ENCODE measurements at regions not wholly inside any gene's neighbourhood (a gene's known extent, or its start where the extent isn't known, plus 50 kb on each side); places are given as distances from the start of the nearest gene placed in this dataset.

GRCh38 chr3:110933821-110934426 is 137.7 kb upstream of the NECTIN3 start:
- no peaks in the 10 kb centered on the region for H3K9me3 ChIP-seq (ENCODE audit: low read length)
- no peak overlapping the region for H2AFZ ChIP-seq (ENCODE audit: low read depth, low read length)
- H3K4me2 ChIP-seq (ENCODE audit: low read length) = no peak overlapping the region
- H3K9me2 ChIP-seq (ENCODE audit: insufficient read depth, low read length) = no peaks in the 10 kb centered on the region
- H3K27ac ChIP-seq (ENCODE audit: low read length) = no peak overlapping the region
- H3K36me3 ChIP-seq (ENCODE audit: insufficient read depth, low read length) = no peaks in the 10 kb centered on the region
- TF ChIP-seq, protein P1, sequence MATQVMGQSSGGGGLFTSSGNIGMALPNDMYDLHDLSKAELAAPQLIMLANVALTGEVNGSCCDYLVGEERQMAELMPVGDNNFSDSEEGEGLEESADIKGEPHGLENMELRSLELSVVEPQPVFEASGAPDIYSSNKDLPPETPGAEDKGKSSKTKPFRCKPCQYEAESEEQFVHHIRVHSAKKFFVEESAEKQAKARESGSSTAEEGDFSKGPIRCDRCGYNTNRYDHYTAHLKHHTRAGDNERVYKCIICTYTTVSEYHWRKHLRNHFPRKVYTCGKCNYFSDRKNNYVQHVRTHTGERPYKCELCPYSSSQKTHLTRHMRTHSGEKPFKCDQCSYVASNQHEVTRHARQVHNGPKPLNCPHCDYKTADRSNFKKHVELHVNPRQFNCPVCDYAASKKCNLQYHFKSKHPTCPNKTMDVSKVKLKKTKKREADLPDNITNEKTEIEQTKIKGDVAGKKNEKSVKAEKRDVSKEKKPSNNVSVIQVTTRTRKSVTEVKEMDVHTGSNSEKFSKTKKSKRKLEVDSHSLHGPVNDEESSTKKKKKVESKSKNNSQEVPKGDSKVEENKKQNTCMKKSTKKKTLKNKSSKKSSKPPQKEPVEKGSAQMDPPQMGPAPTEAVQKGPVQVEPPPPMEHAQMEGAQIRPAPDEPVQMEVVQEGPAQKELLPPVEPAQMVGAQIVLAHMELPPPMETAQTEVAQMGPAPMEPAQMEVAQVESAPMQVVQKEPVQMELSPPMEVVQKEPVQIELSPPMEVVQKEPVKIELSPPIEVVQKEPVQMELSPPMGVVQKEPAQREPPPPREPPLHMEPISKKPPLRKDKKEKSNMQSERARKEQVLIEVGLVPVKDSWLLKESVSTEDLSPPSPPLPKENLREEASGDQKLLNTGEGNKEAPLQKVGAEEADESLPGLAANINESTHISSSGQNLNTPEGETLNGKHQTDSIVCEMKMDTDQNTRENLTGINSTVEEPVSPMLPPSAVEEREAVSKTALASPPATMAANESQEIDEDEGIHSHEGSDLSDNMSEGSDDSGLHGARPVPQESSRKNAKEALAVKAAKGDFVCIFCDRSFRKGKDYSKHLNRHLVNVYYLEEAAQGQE (IDR thresholded peaks at IDR 0.05; ENCODE audit: borderline replicate concordance) = no peak
- TF ChIP-seq MXI1 (conservative IDR thresholded peaks at IDR 0.05; ENCODE audit: poor library complexity, severe bottlenecking) = no peak
- no peak for TF ChIP-seq POLR2AphosphoS5 (IDR thresholded peaks at IDR 0.05)
- no peak for TF ChIP-seq EZH2 (IDR thresholded peaks at IDR 0.05; ENCODE audit: borderline replicate concordance, insufficient read depth, low read length, poor library complexity, severe bottlenecking)
- TF ChIP-seq SMC3 (conservative IDR thresholded peaks at IDR 0.05; ENCODE audit: poor library complexity) = no peak
- no peak for TF ChIP-seq TAF1 (IDR thresholded peaks at IDR 0.05; ENCODE audit: low read depth)
- TF ChIP-seq RAD21 (conservative IDR thresholded peaks at IDR 0.05) = no peak
- no peak for TF ChIP-seq EP300 (conservative IDR thresholded peaks at IDR 0.05; ENCODE audit: poor library complexity, severe bottlenecking)
- no peak for TF ChIP-seq CTCF (IDR thresholded peaks at IDR 0.05; ENCODE audit: poor library complexity, severe bottlenecking)
- no peaks in the 10 kb centered on the region for H3K79me2 ChIP-seq (replicated peaks; ENCODE audit: insufficient read depth, low read length)
- H4K20me1 ChIP-seq (ENCODE audit: insufficient read depth) = no peaks in the 10 kb centered on the region
- no peaks in the 10 kb centered on the region for H3F3A ChIP-seq (ENCODE audit: insufficient read depth, low read length, poor library complexity, severe bottlenecking)
- no peak overlapping the region for H3K4me3 ChIP-seq (ENCODE audit: low read length)
- H3K27me3 ChIP-seq (ENCODE audit: insufficient read depth, low read depth, low read length) = no peaks in the 10 kb centered on the region
- H3K9ac ChIP-seq (ENCODE audit: low read length) = no peak overlapping the region

DNA sequence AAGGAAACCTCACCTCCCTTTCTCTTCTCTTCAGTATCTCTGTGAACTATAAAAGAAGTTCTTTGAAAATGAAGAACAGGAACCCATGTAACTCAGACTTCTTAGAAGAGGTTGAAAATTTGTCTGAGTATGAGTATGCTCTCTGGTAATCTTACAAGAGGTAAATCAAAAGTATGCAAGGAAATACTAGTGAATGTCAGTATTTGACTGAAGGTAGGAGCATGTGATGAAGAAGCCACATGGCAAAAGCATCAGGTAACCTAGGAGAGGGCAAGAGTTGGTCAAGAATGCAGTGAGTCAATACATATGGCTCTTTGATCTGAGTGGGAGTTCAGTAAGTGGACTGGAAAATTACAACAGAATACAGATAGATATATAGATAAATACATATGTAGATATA is 133.0 kb upstream of the NECTIN3 start:
- H3K9ac ChIP-seq (ENCODE audit: low read length) = no peak overlapping the region
- H3K27me3 ChIP-seq (ENCODE audit: insufficient read depth, low read depth, low read length) = no peaks in the 10 kb centered on the region
- H3K9me3 ChIP-seq (ENCODE audit: low read length) = no peaks in the 10 kb centered on the region
- H3K36me3 ChIP-seq (ENCODE audit: insufficient read depth, low read length) = no peaks in the 10 kb centered on the region
- TF ChIP-seq CTCF (IDR thresholded peaks at IDR 0.05; ENCODE audit: poor library complexity, severe bottlenecking) = no peak
- no peak for TF ChIP-seq RAD21 (conservative IDR thresholded peaks at IDR 0.05)
- no peak for TF ChIP-seq MXI1 (conservative IDR thresholded peaks at IDR 0.05; ENCODE audit: poor library complexity, severe bottlenecking)
- TF ChIP-seq EZH2 (IDR thresholded peaks at IDR 0.05; ENCODE audit: borderline replicate concordance, insufficient read depth, low read length, poor library complexity, severe bottlenecking) = no peak
- no peak for TF ChIP-seq SMC3 (conservative IDR thresholded peaks at IDR 0.05; ENCODE audit: poor library complexity)
- TF ChIP-seq EP300 (conservative IDR thresholded peaks at IDR 0.05; ENCODE audit: poor library complexity, severe bottlenecking) = no peak
- no peak overlapping the region for H2AFZ ChIP-seq (ENCODE audit: low read depth, low read length)
- no peak overlapping the region for H3K4me2 ChIP-seq (ENCODE audit: low read length)
- H3F3A ChIP-seq (ENCODE audit: insufficient read depth, low read length, poor library complexity, severe bottlenecking) = no peaks in the 10 kb centered on the region
- H3K4me3 ChIP-seq (ENCODE audit: low read length) = no peak overlapping the region
- no peak overlapping the region for H3K27ac ChIP-seq (ENCODE audit: low read length)
- H3K9me2 ChIP-seq (ENCODE audit: insufficient read depth, low read length) = no peaks in the 10 kb centered on the region
- no peaks in the 10 kb centered on the region for H3K79me2 ChIP-seq (replicated peaks; ENCODE audit: insufficient read depth, low read length)
- no peaks in the 10 kb centered on the region for H4K20me1 ChIP-seq (ENCODE audit: insufficient read depth)
